Pulmonary artery endothelial cell (primary cell): ENCODE measurements at regions not wholly inside any gene's neighbourhood (a gene's known extent, or its start where the extent isn't known, plus 50 kb on each side); places are given as distances from the start of the nearest gene placed in this dataset.

Source experiments
- DNase-seq: peaks from one replicate; pipeline ENCODE4 v3.0.0-alpha.2; 2011; ENCODE audit warnings: low read depth, low spot score

- no peak for DNase-seq
Measured at GRCh38 chr1:30257322-30257721, 466.1 kb downstream of the MATN1 start.

DNA sequence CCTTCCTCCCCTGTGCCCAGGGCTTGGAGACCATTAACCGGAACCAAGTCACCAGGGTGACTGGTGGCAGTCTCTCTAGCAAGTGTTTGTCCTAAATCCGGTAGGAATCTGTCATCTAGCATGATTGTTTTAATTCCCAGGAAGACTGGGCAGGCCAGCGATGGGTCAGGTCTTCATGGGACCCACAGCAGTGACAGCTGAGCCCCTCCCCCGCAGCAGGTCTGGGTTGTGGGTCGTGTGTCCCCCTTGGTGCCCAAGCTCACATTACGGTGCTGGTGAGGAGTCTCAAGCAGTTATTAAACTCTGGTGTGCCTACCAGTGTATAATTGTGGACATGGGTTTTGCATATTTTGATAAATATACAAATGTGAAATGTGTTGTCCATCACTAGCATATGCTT, 466.5 kb downstream of the MATN1 start:
- DNase-seq: no peak

DNA sequence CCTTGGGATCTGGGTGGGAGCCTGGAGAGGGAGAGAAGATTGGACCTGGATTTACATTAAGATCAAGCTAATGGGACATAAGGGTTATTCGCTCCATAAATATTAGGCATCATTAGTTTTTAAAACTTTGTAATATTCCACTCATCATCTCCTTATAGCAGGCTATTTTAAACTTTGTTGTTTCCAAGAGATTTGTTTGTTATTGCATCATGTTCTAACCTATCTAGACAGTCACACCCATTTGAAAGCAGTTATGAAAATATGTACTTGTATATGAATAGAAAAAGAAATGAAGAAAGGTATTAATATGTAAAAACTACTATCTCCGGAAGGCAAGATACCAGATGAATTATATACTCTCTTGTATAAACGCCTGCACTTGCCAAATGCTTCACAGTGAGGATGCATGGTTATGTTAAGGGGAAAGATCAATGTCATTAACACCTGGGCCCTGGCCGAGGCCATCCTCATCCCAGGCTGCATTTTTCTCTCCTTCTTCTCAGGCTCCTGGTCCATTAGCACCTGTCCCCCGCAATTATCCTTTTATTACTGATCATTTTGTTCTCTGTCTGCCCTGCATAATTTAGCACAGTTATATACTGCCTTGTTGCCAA, 468.2 kb downstream of the MATN1 start:
- DNase-seq: no peak

- no peak for DNase-seq
Measured at GRCh38 chr1:30253807-30254440, 469.5 kb downstream of the MATN1 start.

DNA sequence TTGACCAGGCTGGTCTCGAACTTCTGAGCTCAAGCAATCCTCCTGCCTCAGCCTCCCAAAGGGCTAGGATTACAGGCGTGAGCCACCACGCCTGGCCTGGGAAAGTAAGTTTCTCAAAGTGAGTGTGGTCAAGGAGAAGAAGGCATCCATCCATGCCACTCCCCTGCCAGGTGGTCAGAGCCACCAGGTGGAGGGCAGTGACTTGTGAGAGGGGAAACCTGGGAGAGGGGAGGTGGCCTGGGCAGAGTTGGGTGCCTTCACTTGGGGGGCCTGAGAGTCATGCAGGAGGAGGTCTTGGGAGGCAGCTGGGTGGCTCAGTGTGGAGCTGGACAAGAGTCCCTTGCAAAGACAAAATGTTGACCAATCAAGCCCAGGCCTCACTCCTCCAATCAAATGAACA, 470.0 kb downstream of the MATN1 start:
- DNase-seq: no peak

- no peak for DNase-seq
Measured at GRCh38 chr1:30250984-30251850, 472.2 kb downstream of the MATN1 start.

GRCh38 chr1:30250338-30250983, 472.9 kb downstream of the MATN1 start:
- no peak for DNase-seq

GRCh38 chr1:30249446-30250337, 473.7 kb downstream of the MATN1 start:
- DNase-seq: no peak

- DNase-seq: no peak
Measured at GRCh38 chr1:30248774-30249173, 474.6 kb downstream of the MATN1 start.

DNA sequence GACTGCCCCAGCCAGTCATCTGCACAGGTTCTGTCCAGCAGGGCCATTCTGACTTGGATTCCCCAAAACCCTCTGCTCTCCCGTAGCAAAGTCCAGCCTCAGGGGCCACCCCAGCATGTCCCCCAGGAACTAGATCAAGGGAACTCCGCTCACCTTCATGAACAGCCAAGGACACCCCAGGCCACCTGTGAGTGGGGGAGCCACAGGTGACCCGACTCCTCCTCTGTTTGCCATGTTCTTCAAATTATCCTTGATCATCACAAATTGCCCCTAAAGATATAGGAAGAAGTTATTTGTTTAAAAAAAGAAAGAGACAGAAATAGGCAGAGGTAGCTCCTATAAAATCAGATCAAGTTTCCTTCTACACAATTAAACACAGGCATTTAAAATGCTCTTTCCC, 475.0 kb downstream of the MATN1 start:
- no peak for DNase-seq

- no peak for DNase-seq
Measured at GRCh38 chr1:30244801-30245200, 478.6 kb downstream of the MATN1 start.

DNA sequence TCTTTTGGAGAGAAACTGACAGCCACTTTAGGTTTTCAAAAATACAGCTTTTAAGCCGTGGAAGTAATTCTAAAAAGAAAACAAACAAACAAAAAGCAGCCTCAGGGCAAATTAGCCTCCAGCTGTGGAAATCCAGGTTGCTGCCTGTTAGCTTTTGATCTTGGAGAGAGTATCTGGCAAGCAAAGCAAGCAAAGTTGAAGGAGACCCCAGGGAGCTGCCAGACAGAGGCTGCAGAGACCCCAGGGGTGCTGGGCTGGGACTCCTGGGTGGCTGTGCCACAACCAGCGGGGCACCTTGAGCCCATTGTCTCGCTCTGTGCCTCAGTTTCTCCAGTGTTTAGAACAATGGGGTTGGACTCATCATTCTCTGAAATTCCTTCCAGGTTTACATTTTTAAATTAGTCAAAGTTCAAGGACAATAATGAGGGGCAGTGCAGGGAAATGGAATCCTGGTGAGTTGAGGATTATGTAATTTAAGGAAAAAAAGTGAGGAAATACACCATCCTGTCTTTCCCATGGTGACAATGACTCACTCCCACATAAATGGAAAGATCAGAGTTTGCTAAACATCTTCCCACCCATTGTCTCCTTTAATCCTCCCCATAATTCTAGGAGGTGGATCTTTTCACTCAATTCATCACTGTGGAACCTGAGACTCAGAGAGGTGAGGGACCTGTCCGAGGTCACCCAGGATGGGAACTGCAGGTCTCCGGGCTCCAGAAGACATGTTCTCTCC, 480.5 kb downstream of the MATN1 start:
- no peak for DNase-seq

DNA sequence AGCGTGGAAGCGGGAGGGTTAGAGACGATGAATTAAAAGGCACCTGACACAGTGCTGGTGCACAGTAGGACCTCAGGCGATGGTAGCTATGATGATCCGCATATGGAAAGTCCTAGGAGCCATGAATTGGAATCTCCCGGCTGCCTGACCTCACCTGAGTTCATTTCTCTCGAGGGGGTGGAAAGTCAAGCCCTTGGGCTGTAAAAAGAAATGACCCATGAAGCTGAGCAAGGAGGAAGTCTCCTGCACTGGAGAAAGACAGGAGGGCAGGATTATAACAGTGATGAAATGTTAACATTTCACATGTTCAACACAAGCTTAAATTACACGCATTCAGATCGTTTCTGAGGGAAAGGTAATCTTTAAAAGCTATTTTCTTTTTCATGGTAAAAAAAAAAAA, 481.2 kb downstream of the MATN1 start:
- no peak for DNase-seq

DNA sequence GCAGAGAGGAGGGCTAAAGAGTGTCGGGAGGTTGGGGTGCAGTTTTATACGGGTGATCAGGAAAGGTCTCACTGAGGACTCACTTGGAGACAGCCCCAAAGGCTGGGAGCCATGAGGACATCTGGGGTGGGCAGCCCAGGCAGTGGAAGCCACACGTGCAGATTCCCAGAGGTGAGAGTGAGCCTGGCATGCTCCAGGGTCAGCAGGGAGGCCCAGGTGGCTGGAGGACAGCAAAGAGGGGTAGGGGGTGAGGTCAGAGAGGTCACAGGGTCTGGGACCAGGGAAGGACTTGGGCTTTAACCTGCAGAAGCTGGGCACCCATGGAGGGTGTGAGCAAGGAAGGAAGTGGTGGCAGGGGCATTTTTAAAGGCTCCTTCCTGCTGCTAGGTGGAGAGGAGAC, 481.7 kb downstream of the MATN1 start:
- DNase-seq: no peak

DNA sequence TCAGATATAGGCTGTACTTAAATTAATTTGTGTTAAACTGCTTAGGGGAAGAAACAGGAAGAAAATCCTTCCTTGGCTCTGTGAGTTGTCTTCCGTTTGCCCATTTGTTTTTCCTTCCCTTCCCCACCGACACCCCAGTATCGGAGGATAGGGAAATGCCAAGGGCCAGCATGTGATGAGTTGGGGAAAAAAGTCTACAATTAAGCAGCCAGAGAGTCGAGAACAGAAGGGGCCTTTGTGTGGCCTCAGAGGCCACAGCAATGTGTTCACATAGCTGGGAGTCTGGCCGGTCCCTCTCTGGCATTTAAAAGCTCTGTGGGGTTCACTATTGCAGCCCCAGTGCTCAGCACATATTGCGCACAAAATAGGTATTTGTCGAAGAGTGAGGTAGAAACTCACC, 489.3 kb downstream of the MATN1 start:
- no peak for DNase-seq

- DNase-seq: no peak
Measured at GRCh38 chr1:30232288-30232899, 491.0 kb downstream of the MATN1 start.

GRCh38 chr1:30229960-30230359, 493.4 kb downstream of the MATN1 start:
- no peak for DNase-seq

DNA sequence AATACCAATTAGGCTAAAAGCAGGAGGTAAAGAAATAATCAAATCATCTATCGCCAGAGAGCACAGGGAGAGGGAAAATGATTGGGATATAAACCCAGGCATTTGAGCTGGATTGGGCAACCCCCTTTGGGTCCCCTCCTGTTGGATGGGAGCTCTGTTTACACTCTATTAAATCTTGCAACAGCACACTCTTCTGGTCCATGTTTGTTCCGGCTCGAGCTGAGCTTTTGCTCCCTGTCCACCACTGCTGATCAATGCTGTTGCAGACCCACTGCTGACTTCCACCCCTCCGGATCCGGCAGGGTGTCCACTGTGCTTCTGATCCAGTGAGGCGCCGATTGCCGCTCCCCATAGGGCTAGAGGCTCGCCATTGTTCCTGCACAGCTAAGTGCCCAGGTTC, 493.8 kb downstream of the MATN1 start:
- DNase-seq: no peak

DNA sequence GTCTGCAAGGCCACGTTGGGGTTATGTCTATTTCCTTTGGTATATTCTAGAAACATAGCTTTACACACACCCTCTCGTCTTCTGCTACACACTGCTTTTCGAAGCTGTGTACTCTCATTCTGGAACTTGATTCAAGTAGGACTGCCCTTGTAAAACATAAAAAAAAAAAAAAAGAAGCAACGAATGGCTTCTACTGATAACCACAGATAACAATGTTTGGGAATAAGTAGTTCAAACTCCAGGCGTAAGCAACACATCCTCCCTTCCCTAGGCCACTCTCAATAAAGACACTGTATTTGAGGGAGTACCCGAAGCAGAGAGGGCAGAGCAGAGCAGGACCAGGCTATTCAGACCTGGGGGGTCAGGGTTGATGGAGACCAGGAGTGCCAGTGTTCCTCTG, 496.7 kb downstream of the MATN1 start:
- DNase-seq: no peak

- no peak for DNase-seq
Measured at GRCh38 chr1:30225357-30225756, 498.0 kb downstream of the MATN1 start.
